ENCODE measurements at regions not wholly inside any gene's neighbourhood (a gene's known extent, or its start where the extent isn't known, plus 50 kb on each side); places are given as distances from the start of the nearest gene placed in this dataset.

DNA sequence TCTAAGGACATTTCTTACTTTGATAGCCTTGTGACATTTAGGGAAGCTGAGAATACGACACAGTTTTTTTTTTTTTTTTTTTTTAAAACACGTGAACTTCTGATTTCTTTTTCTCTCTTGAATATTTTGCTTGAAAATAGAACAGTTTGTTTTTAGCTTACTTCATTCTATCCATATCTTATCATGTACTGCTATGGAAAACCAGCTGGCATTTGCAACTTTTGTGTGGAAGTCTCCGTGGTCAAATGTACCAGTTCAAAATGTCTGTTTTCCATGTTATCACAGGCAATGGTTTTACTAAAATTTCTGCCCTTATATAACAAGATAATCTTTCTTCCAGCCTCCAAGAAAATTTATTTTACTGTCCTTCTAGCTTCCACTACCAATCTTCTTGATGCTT lies 821.6 kb downstream of the DNAJB9 start:
- Mint-ChIP-seq H3K27ac (ENCODE audit: unreplicated experiment) (no peak overlapping the region), H3K36me3 (ENCODE audit: low read depth) (no peaks in the 10 kb centered on the region), H3K9me3 (no peaks in the 10 kb centered on the region), H3K27me3 (ENCODE audit: low read depth) (no peaks in the 10 kb centered on the region), H3K4me1 (no peaks in the 10 kb centered on the region), H3K4me3 (no peak overlapping the region)
- TF ChIP-seq, protein P1, sequence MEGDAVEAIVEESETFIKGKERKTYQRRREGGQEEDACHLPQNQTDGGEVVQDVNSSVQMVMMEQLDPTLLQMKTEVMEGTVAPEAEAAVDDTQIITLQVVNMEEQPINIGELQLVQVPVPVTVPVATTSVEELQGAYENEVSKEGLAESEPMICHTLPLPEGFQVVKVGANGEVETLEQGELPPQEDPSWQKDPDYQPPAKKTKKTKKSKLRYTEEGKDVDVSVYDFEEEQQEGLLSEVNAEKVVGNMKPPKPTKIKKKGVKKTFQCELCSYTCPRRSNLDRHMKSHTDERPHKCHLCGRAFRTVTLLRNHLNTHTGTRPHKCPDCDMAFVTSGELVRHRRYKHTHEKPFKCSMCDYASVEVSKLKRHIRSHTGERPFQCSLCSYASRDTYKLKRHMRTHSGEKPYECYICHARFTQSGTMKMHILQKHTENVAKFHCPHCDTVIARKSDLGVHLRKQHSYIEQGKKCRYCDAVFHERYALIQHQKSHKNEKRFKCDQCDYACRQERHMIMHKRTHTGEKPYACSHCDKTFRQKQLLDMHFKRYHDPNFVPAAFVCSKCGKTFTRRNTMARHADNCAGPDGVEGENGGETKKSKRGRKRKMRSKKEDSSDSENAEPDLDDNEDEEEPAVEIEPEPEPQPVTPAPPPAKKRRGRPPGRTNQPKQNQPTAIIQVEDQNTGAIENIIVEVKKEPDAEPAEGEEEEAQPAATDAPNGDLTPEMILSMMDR (conservative IDR thresholded peaks at IDR 0.05) = no peak
- no peak for DNase-seq (ENCODE audit: low read depth, low spot score)

DNA sequence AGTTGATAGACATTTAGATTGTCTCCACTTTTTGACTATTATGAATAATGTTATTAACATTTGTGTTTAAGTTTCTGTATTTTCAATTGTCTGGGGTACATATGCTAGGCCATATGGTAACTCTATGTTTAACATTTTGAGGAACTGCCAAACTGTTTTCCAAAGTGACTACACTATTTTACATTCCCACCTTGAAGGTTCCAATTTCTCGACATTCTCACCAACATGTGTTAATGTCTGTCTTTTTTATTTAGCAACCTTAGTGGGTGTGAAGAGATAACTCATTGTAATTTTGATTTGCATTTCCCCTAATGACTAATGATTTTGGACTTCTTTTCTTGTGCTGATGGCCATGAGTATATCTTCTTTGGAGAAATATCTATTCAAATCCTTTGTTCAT lies 832.4 kb downstream of the DNAJB9 start:
- Mint-ChIP-seq H3K27me3 (ENCODE audit: low read depth) (no peaks in the 10 kb centered on the region), H3K9me3 (peaks cover 4% of the 10 kb centered on the region), H3K27ac (ENCODE audit: unreplicated experiment) (no peak overlapping the region), H3K4me1 (no peaks in the 10 kb centered on the region), H3K36me3 (ENCODE audit: low read depth) (no peaks in the 10 kb centered on the region), H3K4me3 (no peak overlapping the region)
- TF ChIP-seq, protein P1 (conservative IDR thresholded peaks at IDR 0.05) = no peak
- no peak for DNase-seq (ENCODE audit: low read depth, low spot score)

DNA sequence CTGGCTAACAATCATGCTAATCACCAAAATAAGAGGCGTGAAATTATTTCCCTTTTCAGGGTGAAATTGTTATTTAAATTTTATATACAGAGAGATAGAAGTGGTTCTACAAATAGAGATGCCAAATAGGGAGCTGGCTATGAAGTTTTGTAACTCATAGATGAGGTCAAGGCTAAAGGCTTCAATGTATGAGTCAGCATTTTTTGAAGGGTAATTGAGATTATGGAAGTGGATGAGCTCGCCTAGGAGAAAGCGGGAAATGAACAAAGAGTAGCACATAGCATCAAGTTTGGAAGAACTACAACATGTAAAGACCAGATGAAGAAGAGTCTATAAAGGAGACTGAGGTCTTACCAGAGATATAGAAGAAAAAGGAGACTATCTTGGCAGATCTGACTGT lies 838.1 kb downstream of the DNAJB9 start:
- Mint-ChIP-seq H3K27me3 (ENCODE audit: low read depth) (no peaks in the 10 kb centered on the region), H3K4me1 (no peaks in the 10 kb centered on the region), H3K36me3 (ENCODE audit: low read depth) (no peaks in the 10 kb centered on the region), H3K27ac (ENCODE audit: unreplicated experiment) (no peak overlapping the region), H3K9me3 (no peaks in the 10 kb centered on the region), H3K4me3 (no peak overlapping the region)
- TF ChIP-seq, protein P1 (conservative IDR thresholded peaks at IDR 0.05) = no peak
- no peak for DNase-seq (ENCODE audit: low read depth, low spot score)

DNA sequence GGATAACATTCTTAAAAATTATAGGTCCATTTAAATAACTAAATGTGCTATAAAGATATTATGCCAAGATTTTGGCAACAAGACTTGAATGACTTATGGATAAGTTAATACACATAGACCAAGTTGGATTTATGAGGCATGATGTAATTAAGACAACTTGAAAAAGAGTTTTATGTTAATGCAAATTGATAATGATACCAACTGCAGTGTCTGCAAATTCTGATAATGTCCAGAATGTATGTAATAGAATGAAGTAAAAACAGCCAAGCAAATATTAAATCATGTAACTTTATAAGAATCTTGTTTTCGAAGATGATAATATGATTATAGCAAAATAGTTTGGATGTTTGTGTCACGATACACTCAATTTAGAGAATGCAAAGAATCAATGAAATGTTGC lies 868.3 kb downstream of the DNAJB9 start:
- Mint-ChIP-seq H3K4me3 (no peak overlapping the region), H3K9me3 (no peaks in the 10 kb centered on the region), H3K4me1 (no peaks in the 10 kb centered on the region), H3K27me3 (ENCODE audit: low read depth) (no peaks in the 10 kb centered on the region), H3K27ac (ENCODE audit: unreplicated experiment) (no peak overlapping the region), H3K36me3 (ENCODE audit: low read depth) (no peaks in the 10 kb centered on the region)
- TF ChIP-seq, protein P1 (conservative IDR thresholded peaks at IDR 0.05) = no peak
- DNase-seq (ENCODE audit: low read depth, low spot score) = no peak

DNA sequence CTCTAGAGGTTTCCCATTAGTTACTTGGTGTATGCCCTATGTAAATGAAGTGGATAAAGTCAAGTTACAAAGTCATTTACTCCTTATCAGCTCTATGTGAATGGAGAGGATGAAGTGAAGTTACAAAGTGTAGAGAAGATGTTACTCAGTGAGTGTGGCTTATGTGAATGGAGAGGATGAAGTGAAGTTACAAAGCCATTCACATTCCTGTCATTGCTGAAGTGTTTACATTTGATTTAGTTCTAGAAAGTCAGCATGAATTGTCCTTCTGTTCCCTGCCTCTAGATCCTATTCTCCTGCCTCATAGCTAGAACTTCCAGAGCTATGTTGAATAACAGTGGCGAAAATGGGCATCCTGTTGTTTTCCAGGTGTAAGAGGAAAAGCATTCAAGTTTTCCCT lies 880.1 kb downstream of the DNAJB9 start:
- Mint-ChIP-seq H3K4me1 (no peaks in the 10 kb centered on the region), H3K4me3 (no peak overlapping the region), H3K27ac (ENCODE audit: unreplicated experiment) (no peak overlapping the region), H3K36me3 (ENCODE audit: low read depth) (no peaks in the 10 kb centered on the region), H3K9me3 (peaks cover 6% of the 10 kb centered on the region), H3K27me3 (ENCODE audit: low read depth) (no peaks in the 10 kb centered on the region)
- DNase-seq (ENCODE audit: low read depth, low spot score) = no peak
- TF ChIP-seq, protein P1 (conservative IDR thresholded peaks at IDR 0.05) = no peak

DNA sequence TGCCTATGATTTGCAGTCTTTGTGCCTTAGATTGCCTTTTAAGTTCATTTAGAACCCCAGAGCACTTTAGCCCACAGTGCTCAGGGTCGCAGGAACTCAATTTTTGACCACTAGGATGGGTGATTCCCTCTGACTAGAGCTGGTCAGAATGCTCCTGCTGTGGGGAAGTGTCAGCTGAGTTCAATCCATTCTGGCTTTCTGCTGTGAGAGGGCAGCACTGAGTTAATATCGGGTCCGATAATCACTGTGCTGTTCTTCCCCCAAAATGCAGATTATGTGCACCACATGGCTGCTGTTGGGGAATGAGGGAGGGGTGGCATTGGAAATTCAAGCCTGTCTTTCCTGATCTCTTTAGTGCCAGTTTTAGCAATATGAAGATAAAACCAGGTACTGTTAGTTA lies 886.4 kb downstream of the DNAJB9 start:
- Mint-ChIP-seq H3K27ac (ENCODE audit: unreplicated experiment) (no peak overlapping the region), H3K4me1 (no peaks in the 10 kb centered on the region), H3K27me3 (ENCODE audit: low read depth) (no peaks in the 10 kb centered on the region)

More for the DNA sequence above, 886.4 kb downstream of the DNAJB9 start:
- TF ChIP-seq, protein P1 (conservative IDR thresholded peaks at IDR 0.05) = no peak
- H3K4me3 Mint-ChIP-seq = no peak overlapping the region
- no peak for DNase-seq (ENCODE audit: low read depth, low spot score)
- H3K36me3 Mint-ChIP-seq (ENCODE audit: low read depth) = no peaks in the 10 kb centered on the region
- peaks cover 10% of the 10 kb centered on the region for H3K9me3 Mint-ChIP-seq

Data from neural crest cell (in vitro differentiated cells).